ENCODE measurements at regions not wholly inside any gene's neighbourhood (a gene's known extent, or its start where the extent isn't known, plus 50 kb on each side); places are given as distances from the start of the nearest gene placed in this dataset.

DNA sequence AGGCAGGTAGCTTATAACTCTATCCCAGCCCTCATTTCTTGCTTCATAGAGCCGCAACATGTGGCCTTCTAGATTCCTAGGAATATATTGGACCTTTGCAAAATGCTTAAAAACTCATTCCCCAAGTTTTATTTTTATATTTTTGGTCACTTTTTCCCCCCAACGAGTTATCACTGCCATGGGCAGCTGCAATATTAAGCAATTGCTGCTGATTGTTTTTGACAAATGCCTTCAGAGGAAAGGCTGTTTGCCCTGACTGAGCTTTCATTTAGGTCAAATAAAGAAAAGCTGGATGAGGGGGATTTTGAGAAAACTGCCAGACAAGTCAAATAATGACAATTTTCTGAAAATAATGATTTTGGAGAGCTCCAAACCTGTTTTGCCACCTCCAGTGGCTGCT is 976.9 kb upstream of the MBL2 start:
- DNase-seq = no peak

DNA sequence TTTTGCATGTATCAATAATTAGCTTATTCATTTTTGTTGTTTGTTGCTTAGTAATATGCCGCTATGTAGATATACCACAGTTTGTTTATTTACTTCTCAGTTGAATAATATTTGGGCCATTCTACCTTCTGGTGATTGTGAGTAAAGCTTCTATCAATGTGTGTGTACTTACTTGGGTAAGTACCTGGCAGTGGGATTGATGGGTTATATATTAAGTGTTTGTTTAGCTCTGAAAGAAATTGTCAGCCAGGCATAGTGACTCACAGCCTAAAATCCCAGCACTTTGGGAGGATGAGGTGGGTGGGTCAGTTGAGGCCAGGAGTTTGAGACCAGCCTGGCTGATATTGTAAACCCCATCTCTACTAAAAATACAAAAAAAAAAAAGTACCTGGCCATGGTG is 975.7 kb upstream of the MBL2 start:
- no peak for DNase-seq

DNA sequence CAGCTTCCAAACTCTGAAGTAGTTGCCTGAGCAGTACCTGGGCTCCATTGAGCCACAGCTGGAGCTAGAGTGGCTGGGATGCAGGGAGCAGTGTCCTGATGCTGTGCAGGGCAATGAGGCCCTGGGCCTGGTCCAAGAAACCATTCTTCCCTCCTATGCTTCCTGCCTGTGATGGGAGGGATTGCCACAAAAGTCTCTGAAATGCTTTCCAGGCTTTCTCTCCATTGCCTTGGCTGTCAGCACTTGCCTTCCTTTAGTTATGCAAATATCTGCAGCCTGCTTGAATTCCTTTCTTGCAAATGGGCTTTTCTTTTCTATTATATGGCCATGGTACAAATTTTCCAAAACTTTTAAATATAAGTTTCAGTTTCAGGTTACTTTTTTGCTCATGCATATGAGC is 972.2 kb upstream of the MBL2 start:
- DNase-seq = no peak

DNA sequence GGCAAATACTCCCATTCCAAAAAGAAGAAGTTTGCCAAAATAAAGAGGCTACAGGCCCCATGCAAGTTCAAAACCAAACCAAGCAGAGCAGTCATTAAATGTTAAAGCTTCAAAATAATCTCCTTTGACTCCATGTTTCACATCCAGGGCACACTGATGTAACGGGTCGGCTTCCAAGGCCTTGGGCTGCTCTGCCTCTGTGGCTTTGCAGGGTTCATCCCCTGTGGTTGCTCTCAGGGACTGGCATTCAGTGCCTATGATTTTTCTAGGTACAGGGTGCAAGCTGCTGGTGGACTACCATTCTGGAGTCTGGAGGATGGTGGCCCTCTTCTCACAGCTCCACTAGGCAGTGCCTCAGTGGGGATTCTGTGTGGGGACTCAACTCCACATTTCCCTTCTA is 971.6 kb upstream of the MBL2 start:
- DNase-seq = no peak

DNA sequence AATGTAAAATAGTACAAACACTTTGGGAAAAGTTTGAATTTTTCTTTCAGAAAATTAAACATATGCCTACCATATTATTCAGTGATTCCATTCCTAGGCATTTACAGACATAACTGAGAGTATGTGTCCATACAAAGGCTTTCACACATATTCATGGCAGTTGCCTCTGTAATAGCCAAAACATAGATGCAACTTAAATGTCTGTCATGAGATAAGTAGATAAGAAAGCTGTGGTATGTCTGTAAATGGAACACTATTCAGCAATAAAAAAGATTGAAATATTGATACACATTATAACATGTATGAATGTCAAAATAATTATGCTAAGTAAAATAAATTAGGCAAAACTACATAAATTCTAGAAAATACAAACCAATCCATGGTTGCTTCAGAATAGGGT is 964.5 kb upstream of the MBL2 start:
- DNase-seq = no peak

DNA sequence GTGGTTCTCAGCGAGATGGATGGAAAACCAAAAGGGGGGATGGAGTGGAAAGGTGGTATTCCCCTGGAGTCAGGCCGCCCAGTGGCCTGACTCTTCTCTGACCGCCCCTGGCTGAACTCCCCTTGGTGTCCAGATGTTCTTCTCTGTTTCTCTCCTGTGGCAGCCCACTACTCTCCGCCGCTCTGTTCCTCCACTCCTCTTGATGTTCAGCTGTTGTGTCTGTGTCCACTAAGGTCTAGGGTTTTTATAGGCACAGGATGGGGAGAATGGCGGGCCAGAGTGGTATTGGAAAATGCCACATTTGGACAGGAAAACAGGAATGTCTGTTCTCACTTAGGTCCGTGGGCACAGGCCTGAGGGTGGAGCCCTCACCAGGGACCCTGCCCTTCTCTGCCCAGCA is 954.3 kb upstream of the MBL2 start:
- no peak for DNase-seq

DNA sequence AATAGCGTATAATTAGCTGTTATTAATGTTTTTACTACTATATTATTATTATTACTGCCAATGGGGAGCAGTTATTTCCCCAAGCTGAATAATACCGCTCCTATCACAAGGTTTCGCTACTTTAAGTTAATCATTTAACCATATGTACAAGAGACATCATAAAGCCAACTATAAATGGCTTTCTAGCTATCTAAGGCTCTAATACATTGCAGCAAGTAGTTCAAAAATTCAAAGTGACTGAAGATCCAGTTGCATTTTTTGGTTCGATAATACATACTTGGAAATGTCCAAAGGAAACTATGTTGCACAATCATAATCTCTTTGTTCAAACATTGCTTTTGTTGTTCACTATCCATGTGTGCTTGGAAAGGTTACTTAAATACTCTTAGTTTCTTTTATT is 952.0 kb upstream of the MBL2 start:
- DNase-seq = no peak

DNA sequence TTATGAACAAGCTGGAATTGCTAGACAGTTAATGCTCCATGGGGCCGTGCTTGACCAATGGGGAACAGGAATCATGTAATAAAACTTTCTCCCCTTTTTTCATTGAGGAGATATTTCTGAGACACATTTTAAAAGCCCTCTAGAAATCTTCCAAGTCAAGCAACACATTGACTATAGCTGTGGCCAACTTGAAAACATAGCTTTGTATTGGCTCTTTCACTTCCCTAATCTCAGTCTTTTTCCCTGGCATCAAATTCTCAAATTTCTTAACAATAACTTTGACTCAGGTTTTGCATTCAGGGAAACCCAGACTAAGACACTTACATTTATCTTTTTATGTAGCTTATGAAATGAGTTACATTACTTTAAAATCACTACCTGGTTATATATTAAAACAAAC is 947.1 kb upstream of the MBL2 start:
- no peak for DNase-seq

DNA sequence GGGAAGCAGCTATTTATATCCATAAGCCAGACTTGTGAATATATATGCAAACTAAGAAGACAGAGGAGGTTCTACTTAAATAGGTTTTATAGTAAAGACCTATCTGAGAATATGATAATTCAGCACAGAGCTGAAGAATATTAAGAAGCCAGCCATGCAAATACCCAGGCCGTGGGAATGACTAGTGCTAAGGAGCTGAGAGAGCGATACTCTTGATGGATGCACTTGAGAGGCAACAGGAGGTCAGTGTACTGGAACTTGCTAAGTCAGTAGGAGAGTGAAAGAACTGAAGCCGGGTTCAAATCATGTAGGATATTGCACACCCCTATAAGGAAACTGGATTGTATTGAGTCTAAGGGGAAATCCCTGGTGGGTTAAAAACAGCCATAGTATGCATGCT is 943.6 kb upstream of the MBL2 start:
- DNase-seq = no peak

DNA sequence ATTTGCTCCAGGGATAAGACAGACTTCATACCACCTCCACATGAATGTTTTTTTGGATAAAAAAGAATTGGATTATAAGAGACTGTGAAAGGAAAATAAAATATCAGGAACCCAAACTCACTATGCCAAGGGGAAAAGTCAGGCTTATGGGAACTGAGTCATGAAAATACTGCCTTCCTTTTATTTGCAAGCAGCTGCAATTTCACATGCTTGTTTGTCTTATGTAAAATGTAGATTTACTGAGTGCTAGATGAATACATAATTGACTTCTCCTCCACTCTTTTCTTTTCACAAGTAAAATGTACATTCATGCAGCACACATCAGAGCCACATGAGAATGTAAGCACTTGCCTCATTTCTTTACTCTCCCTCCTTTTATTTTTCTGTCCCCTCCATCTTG is 940.8 kb upstream of the MBL2 start:
- no peak for DNase-seq

DNA sequence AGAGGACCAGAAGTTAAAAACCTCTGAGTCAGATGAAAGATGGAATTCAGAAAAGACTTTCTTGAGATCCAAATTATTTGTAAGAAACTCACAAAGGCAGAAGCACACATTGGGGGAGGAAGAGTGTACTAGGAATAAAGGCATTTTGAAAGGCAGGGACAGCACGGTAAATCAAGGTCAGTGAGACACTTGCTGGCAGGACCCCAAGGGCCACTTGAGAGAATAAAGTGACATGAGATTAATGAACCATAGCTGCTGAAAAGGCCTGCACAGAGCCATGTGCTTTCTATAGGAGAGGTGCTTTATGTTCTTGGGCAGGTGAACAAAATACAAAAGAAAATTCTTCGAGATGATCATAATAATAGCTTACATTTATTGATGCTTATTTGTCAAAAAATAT is 929.9 kb upstream of the MBL2 start:
- DNase-seq = no peak

DNA sequence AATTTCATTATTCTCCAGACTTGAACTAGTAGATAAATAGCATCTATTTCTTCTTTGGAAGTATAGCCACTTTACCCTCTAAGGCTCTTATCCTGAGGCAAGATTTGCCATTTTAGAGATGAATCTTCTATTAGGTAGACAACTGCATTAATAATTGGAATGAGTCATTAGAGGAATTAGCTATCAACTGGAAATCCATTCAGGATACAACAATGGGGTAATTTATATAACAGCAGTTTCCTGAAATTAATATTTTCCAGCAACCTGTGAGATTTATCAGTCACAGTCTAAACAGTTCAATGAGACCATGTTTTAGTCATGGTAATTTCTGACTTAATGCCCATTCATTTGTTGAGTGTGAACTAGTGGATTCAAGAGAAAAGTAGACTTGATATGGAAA is 928.6 kb upstream of the MBL2 start:
- no peak for DNase-seq

DNA sequence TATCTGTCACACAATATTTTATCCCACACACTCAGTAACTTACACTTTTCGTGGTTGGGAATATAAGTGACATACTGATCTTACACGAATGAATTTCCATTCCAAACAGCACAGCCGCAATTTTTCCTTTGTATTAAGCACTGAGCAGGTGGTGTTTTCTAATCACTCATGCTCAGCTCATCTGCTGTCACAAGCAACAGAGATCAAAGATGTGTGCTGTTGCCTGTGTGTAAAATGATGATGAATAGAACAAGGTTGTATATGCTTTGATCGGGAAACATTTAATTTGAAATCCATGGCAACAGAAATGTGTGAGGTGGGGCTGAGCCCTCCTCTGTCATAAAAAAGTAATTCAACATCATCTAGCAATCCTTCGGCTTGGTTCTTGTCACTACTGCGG is 927.7 kb upstream of the MBL2 start:
- no peak for DNase-seq

DNA sequence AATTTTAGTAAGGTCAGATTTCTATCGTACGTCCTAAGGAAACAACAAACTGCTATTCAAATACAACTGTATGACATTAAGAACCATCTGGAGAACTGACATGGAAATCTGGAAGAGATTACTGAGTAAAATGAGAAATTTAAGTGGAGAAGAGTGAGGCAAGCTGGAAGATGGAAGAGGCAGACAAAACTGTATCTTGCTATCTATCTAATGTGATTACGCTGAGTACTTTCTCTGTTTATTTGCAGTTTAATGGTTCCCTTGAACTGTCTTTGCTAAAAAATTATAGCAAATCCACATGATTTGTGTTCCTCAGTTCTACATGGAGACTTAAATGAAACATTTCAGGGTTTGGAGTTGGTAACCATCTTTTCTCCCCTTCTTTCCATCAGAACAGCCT is 927.1 kb upstream of the MBL2 start:
- DNase-seq = no peak

DNA sequence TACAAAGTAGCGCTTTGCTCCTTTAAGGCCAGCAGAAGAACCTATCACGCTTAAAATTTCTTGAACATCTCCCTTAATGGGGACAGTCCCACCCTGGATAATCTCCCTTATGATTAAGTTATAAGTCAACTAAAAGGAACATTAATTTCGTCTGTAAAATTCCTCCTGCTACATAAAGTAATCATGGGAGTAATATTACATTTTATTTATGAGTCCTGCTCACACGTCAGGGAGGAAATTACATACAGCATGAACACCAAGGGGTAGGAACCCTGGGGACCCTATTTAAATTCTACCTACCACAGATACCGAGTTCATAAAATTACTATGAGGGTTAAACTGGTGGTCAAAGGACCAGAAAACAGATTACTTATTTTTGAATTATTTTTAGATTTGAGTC is 926.6 kb upstream of the MBL2 start:
- DNase-seq = no peak

DNA sequence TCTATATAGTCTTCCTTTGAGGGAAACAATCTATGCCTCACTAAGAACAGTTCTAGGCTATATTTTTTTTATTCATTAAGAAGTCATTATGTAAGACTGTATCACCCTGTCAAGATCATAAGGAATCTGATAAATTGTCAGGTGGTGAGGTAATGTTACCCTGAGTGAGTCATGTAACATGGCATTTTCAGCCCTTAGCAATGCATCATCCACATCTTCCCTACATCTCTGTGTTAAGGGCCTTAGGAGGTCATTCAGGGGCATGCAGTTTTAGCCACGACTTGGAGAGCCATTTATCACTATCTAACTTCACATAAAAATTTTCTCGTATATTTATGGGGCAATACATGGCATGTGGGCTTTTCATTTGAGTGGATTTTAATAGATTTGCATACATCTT is 924.5 kb upstream of the MBL2 start:
- DNase-seq = no peak

DNA sequence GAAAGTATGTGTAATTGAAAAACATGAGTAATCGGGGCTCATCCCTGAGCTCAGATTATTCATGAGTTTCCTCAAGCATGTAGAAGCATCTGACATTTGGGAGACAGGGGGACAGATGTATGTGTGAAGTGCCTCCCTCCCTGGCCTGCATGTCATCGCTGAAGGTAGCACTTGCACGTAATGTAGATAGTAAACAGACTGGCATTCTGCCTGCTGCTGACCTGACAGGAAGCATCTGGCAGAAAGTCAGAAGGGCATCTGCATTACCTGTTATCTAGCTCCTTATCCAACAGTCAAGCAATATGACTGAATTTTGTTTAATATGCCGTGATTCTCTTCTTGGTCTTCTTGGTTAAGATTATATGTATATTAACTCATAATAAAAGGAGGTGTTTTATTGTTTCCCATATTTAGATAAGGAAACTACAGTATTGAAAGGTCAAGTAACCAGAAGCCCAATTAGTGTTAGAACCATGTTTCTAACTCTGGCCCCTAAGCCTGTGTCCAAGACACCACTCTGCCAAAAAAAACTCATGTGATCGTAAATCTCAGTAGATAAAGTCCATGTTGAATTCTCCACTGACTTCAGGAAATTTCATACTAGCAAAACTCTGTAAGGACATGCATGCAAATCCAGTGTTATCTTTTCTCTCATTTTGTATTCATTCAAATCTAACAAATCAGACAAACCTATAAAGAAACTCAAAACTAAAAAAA is 918.1 kb upstream of the MBL2 start:
- no peak for DNase-seq

DNA sequence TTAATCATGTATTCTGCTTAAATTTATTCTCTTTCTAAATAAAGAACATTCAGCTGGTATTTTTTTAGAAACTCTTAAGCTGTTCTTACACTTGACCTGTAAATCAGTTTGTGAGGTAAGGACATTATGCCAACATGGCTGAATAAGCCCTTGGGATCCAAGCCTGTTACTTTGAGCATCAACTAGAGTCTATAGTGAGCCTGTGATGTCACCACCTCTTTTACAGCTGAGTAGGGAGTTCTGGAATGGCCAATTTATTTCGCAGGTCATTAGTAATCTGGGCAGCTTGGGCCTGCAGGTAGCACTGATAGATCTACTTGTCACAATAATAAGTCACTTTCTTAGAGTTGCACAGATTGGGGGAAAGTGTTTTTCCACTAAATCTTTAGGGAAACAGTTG is 915.2 kb upstream of the MBL2 start:
- DNase-seq = no peak

DNA sequence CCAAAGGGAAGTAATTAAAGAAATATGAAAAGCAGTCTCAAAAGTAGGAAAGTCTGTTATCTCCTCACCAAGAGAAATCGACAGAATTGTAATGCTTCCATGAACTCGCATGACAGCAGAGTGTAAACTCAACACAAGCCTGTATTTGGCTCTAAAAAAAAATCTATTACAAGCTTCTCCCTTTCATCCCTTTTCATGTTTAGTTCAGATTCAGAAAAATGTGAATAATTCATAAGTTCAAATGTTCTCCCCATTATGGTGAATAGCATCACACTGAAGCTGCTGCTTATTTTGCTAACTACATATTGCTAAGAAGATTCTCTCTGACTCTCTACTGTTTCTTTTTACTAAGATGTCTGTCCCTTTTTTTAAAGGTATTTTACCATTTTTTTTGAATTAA is 910.3 kb upstream of the MBL2 start:
- DNase-seq = no peak

DNA sequence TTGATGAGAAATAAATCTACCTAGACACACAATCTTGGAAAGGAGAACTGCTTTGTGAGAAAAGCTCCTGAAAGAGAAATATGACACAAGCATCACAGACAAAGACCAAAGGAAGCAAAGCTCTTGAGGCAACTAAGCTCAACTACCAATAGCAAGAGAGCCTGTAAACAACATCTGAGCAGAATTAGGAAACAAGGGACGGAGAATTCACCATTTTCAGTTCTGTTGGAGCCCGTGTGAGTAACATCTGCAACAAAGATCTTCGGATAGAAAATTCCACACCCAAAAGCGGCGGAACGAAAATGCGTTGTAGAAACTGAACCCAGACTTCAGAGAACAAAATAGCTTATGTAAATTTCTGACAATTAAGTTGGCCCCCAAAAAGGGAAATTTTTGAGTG is 909.9 kb upstream of the MBL2 start:
- no peak for DNase-seq

DNA sequence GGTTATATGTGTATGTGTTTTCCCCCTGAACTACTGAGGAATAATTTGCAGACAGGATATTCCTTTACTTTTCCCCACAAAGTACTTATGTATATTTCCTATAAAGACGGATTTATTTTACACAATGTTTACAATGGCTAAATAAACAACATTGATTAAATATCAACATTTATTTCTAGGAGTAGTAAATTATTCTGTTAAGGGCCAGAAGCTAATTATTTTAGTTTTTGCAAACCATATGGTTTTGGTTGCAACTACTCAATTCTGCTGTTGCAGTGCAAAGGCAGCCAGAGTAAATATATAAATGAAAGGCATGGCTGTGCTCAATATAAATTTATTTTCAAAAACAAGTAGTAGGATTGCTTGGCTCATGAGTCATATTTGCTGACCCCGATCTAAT is 907.1 kb upstream of the MBL2 start:
- no peak for DNase-seq

DNA sequence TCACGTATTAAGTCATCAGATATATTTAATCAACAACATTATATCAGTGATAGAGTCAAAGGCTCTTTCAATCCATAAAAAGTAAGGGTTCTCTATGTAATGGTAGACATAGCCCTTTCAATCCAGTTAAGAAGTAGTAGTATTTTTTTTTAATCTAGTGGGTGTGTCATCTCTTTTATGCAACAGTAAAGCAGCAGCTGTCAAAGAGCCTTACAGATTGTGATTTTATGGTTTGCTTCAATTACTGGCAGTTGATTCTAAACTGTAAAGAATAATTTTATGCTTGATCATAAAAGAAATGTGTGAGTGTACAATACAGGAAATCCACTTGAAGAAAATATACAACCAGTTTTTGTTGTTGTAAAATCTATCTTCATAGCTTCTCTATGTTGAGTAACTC is 902.6 kb upstream of the MBL2 start:
- no peak for DNase-seq

DNA sequence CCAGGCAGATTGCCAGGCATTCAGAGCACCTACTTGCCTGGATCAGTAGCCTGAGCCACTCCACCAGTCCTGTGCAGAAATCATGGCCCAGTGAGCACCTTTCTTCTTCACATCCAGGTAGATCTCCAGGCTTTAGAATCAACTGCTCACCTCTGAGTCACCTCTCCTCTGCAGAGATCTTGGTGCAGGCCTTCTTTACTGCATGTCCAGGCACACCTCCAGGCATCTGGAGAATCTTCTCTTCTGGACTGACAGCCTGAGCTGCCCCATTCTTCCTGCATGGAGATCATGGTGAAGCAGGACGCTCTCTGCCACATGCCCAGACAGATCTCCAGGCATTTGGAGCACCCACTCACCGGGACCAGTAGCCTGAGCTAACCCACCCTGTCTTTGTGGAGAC is 894.5 kb upstream of the MBL2 start:
- no peak for DNase-seq

DNA sequence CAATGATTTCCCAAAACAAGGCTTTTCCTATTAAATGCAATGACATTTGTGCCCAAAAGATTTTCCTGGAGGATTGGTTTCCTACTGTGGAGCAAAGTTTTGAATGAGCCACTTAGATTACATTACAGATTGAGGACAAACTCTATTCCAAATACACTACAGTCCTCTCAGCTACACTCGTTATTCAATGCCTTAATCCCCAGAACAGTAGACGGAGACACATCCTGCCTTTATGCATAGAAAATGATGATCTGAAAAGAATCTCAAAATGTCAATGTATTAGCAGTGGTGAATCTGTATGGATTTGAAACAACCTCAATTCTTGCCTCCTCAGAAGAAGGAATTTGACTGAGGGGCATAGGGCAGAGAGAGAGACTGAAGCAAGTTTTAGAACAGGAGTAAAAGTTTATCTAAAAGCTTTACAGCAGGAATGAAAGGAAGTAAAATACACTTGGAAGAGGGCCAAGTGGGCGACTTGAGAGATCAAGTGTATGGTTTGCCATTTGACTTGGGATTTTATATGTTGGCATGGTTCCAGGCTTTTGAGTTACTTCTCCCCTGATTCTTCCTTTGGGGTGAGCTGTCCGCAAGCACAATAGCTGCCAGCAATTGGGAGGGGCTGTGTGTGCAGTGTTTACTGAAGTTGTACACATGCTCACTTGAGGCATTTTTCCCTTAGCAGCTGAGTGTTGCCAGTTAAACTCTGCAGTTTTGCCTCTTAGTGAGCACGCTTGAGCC is 891.9 kb upstream of the MBL2 start:
- DNase-seq = no peak

DNA sequence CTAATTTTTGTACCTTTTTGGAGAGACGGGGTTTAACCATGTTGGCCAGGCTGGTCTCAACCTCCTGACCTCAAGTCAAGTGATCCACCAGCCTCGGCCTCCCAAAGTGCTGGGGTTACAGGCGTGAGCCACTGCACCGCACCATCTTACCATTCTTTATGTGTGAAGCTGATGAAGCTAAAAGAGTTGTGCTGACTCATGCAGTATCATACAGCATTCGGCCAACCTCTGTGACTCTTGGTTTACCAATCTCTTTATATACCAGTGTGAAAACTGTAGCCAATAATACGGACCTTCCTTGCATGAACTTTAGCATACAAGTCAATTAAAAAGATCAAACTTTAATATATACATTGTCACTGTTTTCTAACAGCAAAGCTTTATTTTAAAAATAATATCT is 878.2 kb upstream of the MBL2 start:
- no peak for DNase-seq
